Esophagus squamous epithelium (tissue), 5 donors: ENCODE measurements at regions not wholly inside any gene's neighbourhood (a gene's known extent, or its start where the extent isn't known, plus 50 kb on each side); places are given as distances from the start of the nearest gene placed in this dataset.
"Not testable (repeated sequence)": the region's sequence is repeated elsewhere in the genome, so short reads cannot be mapped to it uniquely, and the experiment has no call there.

Experiments used
- DNase-seq: peaks from one replicate; lab custom pipeline; 2025; lab: John Stamatoyannopoulos, UW
- H3K27ac ChIP-seq, 4 donors: fragments of 200-600 bp; sonication (generic); one replicate each; pipeline ENCODE4 v1.5.1; 2016 to 2019; ENCODE audit warnings: mild to moderate bottlenecking in 1 of 4
- H3K27me3 ChIP-seq, 4 donors: fragments of 200-600 bp; sonication (generic); 1 replicate in 3 of 4; 2 replicates in 1 of 4; pipeline versions ENCODE4 v1.5.1 to v1.6.0; 2017 to 2021; ENCODE audit warnings: antibody characterized with exemption in 1 of 4
- H3K36me3 ChIP-seq, 3 donors: fragments of 200-600 bp; sonication (generic); one replicate each; pipeline ENCODE4 v1.5.1; 2016 to 2019
- H3K4me1 ChIP-seq, 3 donors: fragments of 200-600 bp; sonication (generic); one replicate each; pipeline ENCODE4 v1.5.1; 2017 to 2019
- H3K4me3 ChIP-seq, 4 donors: fragments of 200-600 bp; sonication (generic); 1 replicate in 3 of 4; 2 replicates in 1 of 4; pipeline ENCODE4 v1.5.1; 2016 to 2019; ENCODE audit warnings: mild to moderate bottlenecking in 2 of 4, moderate library complexity in 1 of 4
- H3K9me3 ChIP-seq, 3 donors: fragments of 200-600 bp; sonication (generic); one replicate each; pipeline ENCODE4 v1.5.1; 2016 to 2019
- CTCF ChIP-seq, 6 experiments: fragments of 450-650 bp in 4 of 6; fragments of 200-600 bp in 2 of 6; sonication (generic) in 2 of 6; IDR thresholded peaks; one replicate each; pipeline ENCODE4 v1.5.1; 2016 to 2019; ENCODE audit warnings: antibody characterized with exemption in 6 of 6, mild to moderate bottlenecking in 4 of 6, moderate library complexity in 4 of 6
- POLR2A ChIP-seq, 4 donors: fragments of 450-650 bp; IDR thresholded peaks; one replicate each; pipeline ENCODE4 v1.6.1; 2017; ENCODE audit warnings: antibody characterized with exemption in 4 of 4, mild to moderate bottlenecking in 4 of 4, moderate library complexity in 3 of 4
- WGBS, 2 donors: methylation state at CpG; one replicate each; pipeline ENCODE4 v1.1.5; 2018; 5-methylcytosine and 5-hydroxymethylcytosine counted together
- intact Hi-C: fragments of 100-400 bp; cut with DNase I; formaldehyde crosslinking; loops from one replicate; pipeline ENCODE4 v1.15.0; 2022
- donor health status: DM: yes; HTN: yes; CAD: no.

- no peaks in the 10 kb centered on the region for H3K27me3 ChIP-seq
- no peaks in the 10 kb centered on the region for H3K36me3 ChIP-seq
- 85 to 89% methylated on average over 8 to 16 of the region's 20 CpGs for WGBS, 2 donors
- intact Hi-C loops = no loop called here
- no peak for TF ChIP-seq CTCF (IDR thresholded peaks at IDR 0.05)
- no peak for TF ChIP-seq POLR2A (IDR thresholded peaks at IDR 0.05)
- H3K4me1 ChIP-seq = peaks cover 4 to 28% (median 6%) of the 10 kb centered on the region in 3 donors
- no peak for DNase-seq
- H3K9me3 ChIP-seq = no peaks in the 10 kb centered on the region
- H3K4me3 ChIP-seq = no peak overlapping the region
- H3K27ac ChIP-seq = no peak overlapping the region
Measured at GRCh38 chr16:85529489-85530369, 83.4 kb upstream of the GSE1 start.

- no peaks in the 10 kb centered on the region for H3K36me3 ChIP-seq
- no peaks in the 10 kb centered on the region for H3K9me3 ChIP-seq
- H3K4me1 ChIP-seq = peaks cover 0 to 22% (median 0%) of the 10 kb centered on the region in 3 donors
- H3K27ac ChIP-seq = no peak overlapping the region
- 83 to 91% methylated on average over 10 of the region's 10 CpGs for WGBS, 2 donors
- H3K4me3 ChIP-seq = no peak overlapping the region
- DNase-seq = no peak
- no peak for TF ChIP-seq POLR2A (IDR thresholded peaks at IDR 0.05)
- TF ChIP-seq CTCF (IDR thresholded peaks at IDR 0.05) = no peak
- no peaks in the 10 kb centered on the region for H3K27me3 ChIP-seq
- intact Hi-C loops = no loop called here
Measured at GRCh38 chr16:85530370-85530739, 82.8 kb upstream of the GSE1 start.

GRCh38 chr16:85531516-85531915 lies 81.6 kb upstream of the GSE1 start:
- Histone ChIP-seq H3K4me3 (no peak overlapping the region), H3K4me1 (peaks cover 0 to 24% (median 5%) of the 10 kb centered on the region in 3 donors), H3K36me3 (no peaks in the 10 kb centered on the region), H3K27me3 (no peaks in the 10 kb centered on the region), H3K27ac (peak overlapping the region in 1 of 4 donors; percentile 6), H3K9me3 (no peaks in the 10 kb centered on the region)
- 100% methylated on average over 3 of the region's 10 CpGs; no CpG with 5 or more reads in 1 of the 2 donors for WGBS, 2 donors
- intact Hi-C loops = no loop called here
- no peak for DNase-seq
- no peak for TF ChIP-seq CTCF (IDR thresholded peaks at IDR 0.05)
- no peak for TF ChIP-seq POLR2A (IDR thresholded peaks at IDR 0.05)

DNA sequence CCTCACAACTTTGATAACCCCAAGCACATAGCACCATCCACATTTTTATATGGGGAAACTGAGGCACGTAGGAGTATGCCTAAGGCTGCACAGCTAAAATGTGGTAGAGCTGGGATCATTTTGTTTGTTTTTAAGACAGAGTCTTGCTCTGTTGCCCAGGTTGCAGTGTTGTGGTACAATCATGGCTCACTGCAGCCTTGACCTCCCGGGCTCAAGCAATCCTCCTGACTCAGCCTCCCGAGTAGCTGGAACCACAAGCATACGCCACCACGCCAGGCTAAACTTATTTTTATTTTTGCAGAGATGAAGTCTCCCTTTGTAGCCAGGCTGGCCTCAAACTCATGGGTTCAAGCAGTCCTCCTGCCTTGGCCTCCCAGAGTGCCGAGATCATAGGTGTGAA lies 81.0 kb upstream of the GSE1 start:
- H3K27ac ChIP-seq = no peak overlapping the region
- intact Hi-C loops = no loop called here
- WGBS, 2 donors = 87 to 92% methylated on average over 5 to 6 of the region's 6 CpGs

DNA sequence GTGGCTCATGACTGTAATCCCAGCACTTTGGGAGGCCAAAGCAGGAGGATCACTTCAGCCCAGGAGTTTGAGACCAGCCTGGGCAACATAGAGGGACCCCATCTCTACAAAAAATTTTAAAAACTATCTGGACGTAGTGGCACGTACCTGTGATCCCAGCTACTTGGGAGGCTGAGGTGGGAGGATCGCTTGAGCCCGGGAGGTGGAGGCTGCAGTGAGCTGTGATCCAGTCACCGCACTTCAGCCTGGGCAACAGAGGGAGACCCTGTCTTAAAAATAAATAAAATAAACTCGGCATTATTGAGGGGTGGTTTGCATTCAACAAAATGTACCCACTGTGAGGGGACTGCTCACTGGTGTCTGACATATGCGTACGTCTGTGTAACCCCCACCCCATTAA lies 79.5 kb upstream of the GSE1 start:
- peaks cover 0 to 20% (median 5%) of the 10 kb centered on the region in 3 donors for H3K4me1 ChIP-seq
- H3K27ac ChIP-seq, intact Hi-C loops, H3K27me3 ChIP-seq, H3K9me3 ChIP-seq, DNase-seq, H3K36me3 ChIP-seq, H3K4me3 ChIP-seq: not testable (repeated sequence)
- WGBS, 2 donors = 92 to 94% methylated on average over 8 of the region's 8 CpGs

More for the DNA sequence above, 81.0 kb upstream of the GSE1 start:
- no peak overlapping the region for H3K4me3 ChIP-seq
- TF ChIP-seq CTCF (IDR thresholded peaks at IDR 0.05) (no peak), POLR2A (IDR thresholded peaks at IDR 0.05) (no peak)
- H3K9me3 ChIP-seq = no peaks in the 10 kb centered on the region
- peaks cover 0 to 21% (median 5%) of the 10 kb centered on the region in 3 donors for H3K4me1 ChIP-seq
- H3K36me3 ChIP-seq = no peaks in the 10 kb centered on the region
- H3K27me3 ChIP-seq = no peaks in the 10 kb centered on the region
- no peak for DNase-seq
